ENCODE measurements at regions not wholly inside any gene's neighbourhood (a gene's known extent, or its start where the extent isn't known, plus 50 kb on each side); places are given as distances from the start of the nearest gene placed in this dataset.

GRCh38 chr2:176768185-176768584 lies 444.4 kb upstream of the HNRNPA3 start:
- TF ChIP-seq POLR2AphosphoS5 (IDR thresholded peaks at IDR 0.05; ENCODE audit: borderline replicate concordance, low read depth, low read length): no peak
- TF ChIP-seq EZH2 (IDR thresholded peaks at IDR 0.05): no peak
- no peak for TF ChIP-seq FOXP2 (optimal IDR thresholded peaks at IDR 0.05; ENCODE audit: control extremely low read depth, extremely low read length, insufficient read depth)
